Brain microvascular endothelial cell (primary cell): ENCODE measurements at regions not wholly inside any gene's neighbourhood (a gene's known extent, or its start where the extent isn't known, plus 50 kb on each side); places are given as distances from the start of the nearest gene placed in this dataset.

Source experiments
- DNase-seq: peaks from one replicate; pipeline ENCODE4 v3.0.0-alpha.2; 2020
- H3K27ac ChIP-seq: fragments of 250-450 bp; sonication (Bioruptor Pico); 2 replicates; pipeline ENCODE4 v1.5.1; 2020; ENCODE audit warnings: mild to moderate bottlenecking, moderate library complexity
- H3K27me3 ChIP-seq: fragments of 250-450 bp; sonication (Bioruptor Pico); replicated peaks from 2 replicates; pipeline ENCODE4 v1.5.1; 2020; ENCODE audit warnings: mild to moderate bottlenecking
- H3K36me3 ChIP-seq: fragments of 250-450 bp; sonication (Bioruptor Pico); replicated peaks from 2 replicates; pipeline ENCODE4 v1.5.1; 2020; ENCODE audit warnings: mild to moderate bottlenecking
- H3K4me3 ChIP-seq: 2 replicates; pipeline ENCODE4 v1.5.1; 2011; ENCODE audit warnings: low read depth, mild to moderate bottlenecking, control low read depth, low read length, moderate library complexity
- CTCF ChIP-seq: IDR thresholded peaks from 2 replicates; pipeline ENCODE4 v1.5.1; 2011; ENCODE audit warnings: low read depth, mild to moderate bottlenecking, moderate library complexity, low read length, control low read depth, inconsistent platforms; ENCODE audit errors: missing control alignments
- in situ Hi-C: cut with HindIII; loops from 2 replicates; pipeline ENCODE4 v1.10.0; 2017; ENCODE audit warnings: low sequenced_read_pairs, low pct_ligation_motif_present

GRCh38 chr4:119930546-119930945 is 136.1 kb downstream of the MAD2L1 start:
- no peak for TF ChIP-seq CTCF
- Histone ChIP-seq H3K27me3 (no peaks in the 10 kb centered on the region), H3K27ac (no peak overlapping the region), H3K4me3 (no peak overlapping the region), H3K36me3 (no peaks in the 10 kb centered on the region)
- in situ Hi-C loops: no loop called here
- no peak for DNase-seq

- no peak overlapping the region for H3K27ac ChIP-seq
- no peak overlapping the region for H3K4me3 ChIP-seq
- TF ChIP-seq CTCF: no peak
- no peak for DNase-seq
- in situ Hi-C loops: no loop called here
- H3K27me3 ChIP-seq: no peaks in the 10 kb centered on the region
- H3K36me3 ChIP-seq: no peaks in the 10 kb centered on the region
These were observed 144.8 kb downstream of the MAD2L1 start for GRCh38 chr4:119921830-119922229.

- H3K27ac ChIP-seq: no peak overlapping the region
- no peak overlapping the region for H3K4me3 ChIP-seq
- no peak for TF ChIP-seq CTCF
- no peak for DNase-seq
- in situ Hi-C loops: no loop called here
- H3K36me3 ChIP-seq: no peaks in the 10 kb centered on the region
- no peaks in the 10 kb centered on the region for H3K27me3 ChIP-seq
These were observed 160.4 kb downstream of the MAD2L1 start for GRCh38 chr4:119906277-119906676.

- H3K27ac ChIP-seq: no peak overlapping the region
- no peak for DNase-seq
- H3K27me3 ChIP-seq: no peaks in the 10 kb centered on the region
- no peak overlapping the region for H3K4me3 ChIP-seq
- in situ Hi-C loops: no loop called here
- TF ChIP-seq CTCF: no peak
- no peaks in the 10 kb centered on the region for H3K36me3 ChIP-seq
These were observed 168.4 kb downstream of the MAD2L1 start for GRCh38 chr4:119898211-119898610.

GRCh38 chr4:119897260-119897659 is 169.4 kb downstream of the MAD2L1 start:
- no peak for TF ChIP-seq CTCF
- no peak for DNase-seq
- Histone ChIP-seq H3K4me3 (no peak overlapping the region), H3K27ac (no peak overlapping the region), H3K36me3 (no peaks in the 10 kb centered on the region), H3K27me3 (no peaks in the 10 kb centered on the region)
- in situ Hi-C loops: no loop called here

GRCh38 chr4:119894650-119895208 is 171.9 kb downstream of the MAD2L1 start:
- in situ Hi-C loops: no loop called here
- no peak overlapping the region for H3K27ac ChIP-seq
- no peak overlapping the region for H3K4me3 ChIP-seq
- TF ChIP-seq CTCF: no peak
- H3K27me3 ChIP-seq: no peaks in the 10 kb centered on the region
- no peak for DNase-seq
- no peaks in the 10 kb centered on the region for H3K36me3 ChIP-seq
